A673 (cell line): ENCODE measurements at regions not wholly inside any gene's neighbourhood (a gene's known extent, or its start where the extent isn't known, plus 50 kb on each side); places are given as distances from the start of the nearest gene placed in this dataset.

Experiments used
- CTCF ChIP-seq: fragments of 300-800, 200-600 bp; sonication (generic); conservative IDR thresholded peaks from 2 replicates; pipeline ENCODE4 v1.5.1; 2017; ENCODE audit warnings: low read depth, mild to moderate bottlenecking, antibody characterized with exemption, low read length, moderate library complexity, mixed read lengths
- EZH2 ChIP-seq: fragments of 200-600 bp; sonication (generic); IDR thresholded peaks from 2 replicates; pipeline ENCODE4 v1.6.1; 2017; ENCODE audit warnings: borderline replicate concordance, low read depth, mild to moderate bottlenecking, mixed read lengths, antibody characterized with exemption, low read length; ENCODE audit not compliant: poor library complexity, severe bottlenecking

GRCh38 chr11:122176651-122177050, 60.6 kb upstream of the BLID start:
- no peak for TF ChIP-seq CTCF
- no peak for TF ChIP-seq EZH2
